ENCODE measurements at regions not wholly inside any gene's neighbourhood (a gene's known extent, or its start where the extent isn't known, plus 50 kb on each side); places are given as distances from the start of the nearest gene placed in this dataset.

DNA sequence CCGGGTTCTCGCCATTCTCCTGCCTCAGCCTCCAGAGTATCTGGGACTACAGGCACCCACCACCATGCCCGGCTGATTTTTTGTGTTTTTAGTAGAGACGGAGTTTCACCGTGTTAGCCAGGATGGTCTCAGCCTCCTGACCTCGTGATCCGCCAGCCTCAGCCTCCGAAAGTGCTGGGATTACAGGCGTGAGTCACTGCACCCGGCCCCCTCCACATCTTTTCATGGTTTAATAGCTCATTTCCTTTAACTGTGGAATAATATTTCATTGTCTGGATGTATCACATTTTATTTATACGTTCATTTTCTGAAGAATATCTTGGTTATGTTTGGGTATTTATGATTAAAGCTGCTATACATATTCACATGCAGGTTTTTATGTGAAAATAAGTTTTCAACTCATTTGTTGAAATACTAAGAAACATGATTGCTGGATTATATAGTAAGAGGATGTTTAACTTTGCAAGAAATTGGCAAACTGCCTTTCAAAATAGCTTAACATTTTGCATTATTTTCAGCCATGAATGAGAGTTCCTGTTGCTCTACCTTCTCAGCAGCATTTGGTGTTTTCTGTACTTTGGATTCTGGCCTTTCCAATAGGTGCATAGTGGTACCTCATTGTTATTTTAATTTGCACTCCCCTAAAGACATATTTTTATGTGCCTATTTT, 591.9 kb downstream of the TECRL start:
- no peak for DNase-seq (ENCODE audit: low read depth in 4 of 4, low spot score in 3 of 4)

DNA sequence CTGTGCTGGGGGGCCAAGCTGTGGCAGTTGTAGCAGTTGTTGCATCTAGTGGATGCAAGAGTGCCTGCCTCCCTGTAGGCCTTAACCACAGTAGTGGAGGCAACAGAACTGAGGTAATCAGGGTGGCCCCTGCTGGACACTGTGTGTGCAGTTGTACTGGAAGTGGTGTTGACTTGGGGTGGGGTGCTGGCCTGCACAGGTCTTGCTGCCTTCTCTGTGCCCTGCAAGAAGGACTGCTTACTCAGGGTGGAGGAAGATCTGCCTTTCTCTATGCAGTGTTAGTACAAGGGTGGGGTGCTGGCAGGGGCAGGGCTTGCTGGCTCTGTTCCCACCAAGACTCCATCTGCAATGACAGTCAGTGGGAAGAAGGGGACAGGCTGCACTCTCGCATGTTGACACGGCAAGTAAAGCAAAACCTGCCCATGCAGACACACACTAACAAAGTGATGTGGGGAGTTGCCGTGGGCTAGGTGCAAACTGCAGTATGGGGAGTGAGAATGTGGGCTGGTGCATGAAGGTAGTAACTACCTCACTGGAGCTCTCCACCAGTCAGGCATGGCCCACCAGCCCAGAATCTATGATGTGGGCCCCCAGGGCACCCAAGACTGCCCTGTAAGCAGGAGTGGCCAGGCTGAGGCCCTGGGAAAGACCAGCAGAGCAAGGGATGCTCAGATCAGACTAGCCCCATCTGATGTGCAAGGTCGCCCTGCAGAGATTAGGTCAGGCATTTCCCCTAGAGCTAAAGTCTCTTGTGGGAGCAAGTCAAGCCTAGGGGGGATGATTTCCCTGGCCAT, 594.9 kb downstream of the TECRL start:
- DNase-seq (ENCODE audit: low read depth in 4 of 4, low spot score in 3 of 4), result no peak

DNA sequence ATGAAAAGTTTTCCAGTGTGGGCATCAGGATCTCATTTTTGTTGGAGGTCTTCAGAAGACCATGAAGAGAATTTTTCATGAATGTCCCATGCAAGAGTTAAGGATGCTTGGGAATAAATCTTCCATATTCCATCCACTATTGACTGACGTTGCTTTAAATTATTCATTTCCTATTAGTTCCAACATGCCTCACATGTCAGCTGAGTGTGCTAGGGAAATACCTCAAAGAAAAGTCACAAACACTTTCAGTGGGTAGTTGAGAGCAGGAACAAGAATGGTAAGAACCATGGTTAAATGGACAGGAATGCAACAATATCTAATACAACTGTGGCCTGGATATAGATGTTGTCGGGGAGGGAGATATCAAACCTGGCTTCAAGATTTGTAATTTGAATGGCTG, 610.1 kb downstream of the TECRL start:
- no peak for DNase-seq (ENCODE audit: low read depth in 4 of 4, low spot score in 3 of 4)

DNA sequence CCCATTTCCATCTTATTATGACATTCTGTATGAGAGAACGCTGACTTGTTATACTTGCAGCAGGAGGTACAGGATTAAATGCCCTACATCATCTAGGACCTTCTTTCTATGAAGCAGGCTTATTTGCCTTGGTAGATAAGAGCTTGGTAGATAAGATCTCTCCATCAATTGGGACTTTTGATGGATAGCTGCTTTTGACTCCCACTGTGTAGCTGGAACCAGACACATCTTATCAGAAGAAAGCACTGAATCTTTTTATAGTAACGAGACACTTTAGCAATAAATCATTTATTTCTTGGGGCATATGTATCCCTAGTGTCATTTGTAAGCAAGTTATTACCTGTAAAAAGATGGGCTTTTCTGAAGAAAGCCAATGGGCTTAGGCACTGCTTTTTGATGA, 613.9 kb downstream of the TECRL start:
- DNase-seq (ENCODE audit: low read depth in 4 of 4, low spot score in 3 of 4), result no peak

DNA sequence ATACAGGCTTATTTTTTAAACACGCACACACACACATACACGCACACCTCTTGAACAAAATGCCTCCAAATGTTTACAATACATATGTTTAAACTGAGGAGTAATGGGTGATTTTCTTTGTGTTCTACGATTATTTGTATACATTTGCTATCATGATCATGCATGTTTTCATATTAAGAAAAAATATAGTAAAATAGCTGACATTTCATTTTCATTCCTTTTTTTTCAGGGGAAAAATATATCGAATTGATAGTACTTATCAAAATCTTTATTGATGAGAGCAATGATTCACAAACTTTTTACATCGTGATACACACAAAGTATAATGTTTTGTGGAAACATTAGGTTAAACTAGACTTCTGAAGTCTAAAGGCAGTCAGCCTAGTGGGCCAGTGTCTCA, 618.9 kb downstream of the TECRL start:
- no peak for DNase-seq (ENCODE audit: low read depth in 4 of 4, low spot score in 3 of 4)

DNA sequence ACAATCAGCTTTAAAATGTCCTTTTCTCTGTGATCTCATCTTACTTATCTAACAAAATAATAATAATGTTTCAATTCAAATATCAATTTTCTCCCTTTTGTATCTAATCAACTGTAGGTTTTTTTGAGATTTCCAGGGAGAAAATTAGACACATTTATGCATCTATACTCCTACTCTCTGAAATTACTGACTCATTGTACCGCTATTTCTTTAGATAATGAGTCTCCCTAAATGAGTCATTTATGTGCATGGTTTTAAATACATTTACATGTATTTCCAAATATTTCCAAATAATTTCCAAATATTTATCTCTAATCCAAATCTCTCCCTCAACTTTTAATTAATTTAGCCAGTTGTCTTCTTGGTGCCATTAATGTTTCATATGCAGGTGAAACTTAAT, 621.0 kb downstream of the TECRL start:
- no peak for DNase-seq (ENCODE audit: low read depth in 4 of 4, low spot score in 3 of 4)

DNA sequence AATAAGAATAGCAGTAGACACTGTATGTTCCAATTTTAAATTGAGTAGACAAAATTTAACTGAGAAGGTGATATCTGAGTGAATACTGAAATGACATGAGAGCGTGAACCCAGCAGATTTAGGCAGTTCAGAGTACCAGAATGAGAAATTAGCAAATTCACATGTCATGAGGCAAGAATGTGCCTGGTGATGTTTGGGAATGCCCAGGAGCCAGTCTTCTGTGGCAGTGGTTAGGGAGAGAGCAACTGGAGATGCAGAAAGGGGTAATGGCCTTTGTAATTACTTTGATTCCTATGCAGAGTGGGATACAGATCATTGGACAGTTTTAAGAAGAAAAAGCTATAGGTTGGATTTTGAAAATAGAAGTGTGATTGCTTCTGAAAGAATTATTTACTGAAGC, 621.9 kb downstream of the TECRL start:
- DNase-seq (ENCODE audit: low read depth in 4 of 4, low spot score in 3 of 4), result no peak

DNA sequence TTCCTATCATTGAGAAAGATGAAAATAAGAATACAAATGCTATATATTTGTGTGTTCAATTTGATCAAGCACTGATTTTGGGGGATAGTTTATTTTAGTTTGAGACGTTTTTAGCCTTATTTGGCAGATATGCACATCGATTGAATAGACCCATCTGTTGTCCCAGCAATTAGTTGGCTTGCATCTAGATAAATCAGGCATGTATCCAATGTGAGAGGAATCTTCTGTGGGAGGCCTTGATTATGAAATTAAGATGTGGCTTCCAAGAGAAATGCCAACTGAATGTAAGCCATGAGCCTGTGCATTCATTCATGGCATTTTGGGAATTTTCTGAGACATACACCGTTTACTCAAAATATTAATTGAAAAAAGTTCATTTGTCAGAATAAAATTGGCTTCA, 623.1 kb downstream of the TECRL start:
- DNase-seq (ENCODE audit: low read depth in 4 of 4, low spot score in 3 of 4), result no peak

DNA sequence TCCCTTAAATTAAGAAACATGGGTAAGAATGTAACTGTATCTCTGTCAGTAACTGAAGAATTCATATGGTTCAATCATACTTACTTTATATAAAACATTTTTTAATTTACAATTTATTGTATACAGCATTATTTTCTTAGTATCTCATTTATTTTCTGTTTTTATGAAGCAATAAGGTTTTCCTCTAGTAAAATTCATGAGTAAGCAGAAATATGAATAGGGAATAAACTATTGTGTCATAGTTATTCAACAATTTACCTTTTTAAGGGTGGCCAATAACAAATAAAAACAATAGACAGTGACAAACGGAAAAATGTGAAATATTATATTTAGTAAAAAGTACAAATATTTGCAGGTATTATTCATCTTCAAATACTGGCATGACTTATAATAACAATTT, 624.4 kb downstream of the TECRL start:
- no peak for DNase-seq (ENCODE audit: low read depth in 4 of 4, low spot score in 3 of 4)

DNA sequence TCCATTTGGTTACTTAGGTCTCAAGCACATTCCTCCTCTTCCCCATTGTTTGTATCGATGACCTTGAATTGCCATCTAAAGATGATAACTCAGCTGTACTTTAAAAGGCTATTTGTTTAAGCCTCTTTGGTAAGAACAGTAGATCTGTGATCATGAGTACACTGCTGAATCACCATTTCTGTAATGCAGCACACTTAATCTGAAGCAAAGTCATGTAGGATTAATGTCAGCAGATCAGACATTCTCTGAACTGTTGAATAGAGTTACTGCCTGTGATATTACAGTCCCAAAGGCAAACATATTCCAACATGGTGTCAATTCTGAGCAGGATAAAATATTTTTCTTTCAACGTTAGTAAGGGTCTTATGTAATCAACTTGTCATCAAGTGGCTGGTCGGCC, 631.6 kb downstream of the TECRL start:
- no peak for DNase-seq (ENCODE audit: low read depth in 4 of 4, low spot score in 3 of 4)

DNA sequence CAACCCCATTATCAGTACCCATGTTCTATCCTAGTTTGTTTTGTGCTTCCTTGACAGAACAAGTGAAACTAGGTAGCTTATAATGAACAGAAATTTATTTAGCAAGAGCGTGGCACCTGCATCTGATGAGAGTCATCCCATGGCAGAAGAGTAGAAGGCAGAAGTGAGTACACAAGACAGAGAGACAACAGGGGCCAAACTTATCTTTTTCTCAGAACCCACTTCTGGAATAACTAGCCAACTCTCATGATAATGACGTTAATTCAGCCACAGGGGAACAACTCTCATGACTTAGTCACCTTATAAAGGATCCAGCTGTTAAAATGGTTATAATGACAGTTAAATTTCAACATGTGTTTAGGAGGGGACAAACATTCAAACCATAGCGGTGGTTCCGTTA, 644.9 kb downstream of the TECRL start:
- no peak for DNase-seq (ENCODE audit: low read depth in 4 of 4, low spot score in 3 of 4)

DNA sequence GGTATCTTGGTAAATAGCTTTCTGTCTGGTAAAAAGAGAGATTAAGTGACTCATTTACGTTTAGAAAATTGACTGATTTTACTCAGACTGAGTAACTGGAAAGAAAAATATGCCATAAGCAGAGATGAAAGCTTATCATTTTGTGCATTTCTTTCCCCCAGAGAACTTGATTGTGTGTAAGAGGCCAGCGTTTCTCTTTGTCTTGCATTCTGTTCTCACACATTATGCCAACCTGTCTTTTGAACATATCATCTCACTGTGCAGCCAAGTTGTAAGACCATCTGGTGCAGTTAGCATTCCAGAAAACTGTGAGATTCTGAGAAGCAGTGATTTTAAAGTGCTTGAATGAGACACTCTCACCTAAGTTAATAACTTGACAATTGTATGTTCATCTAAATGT, 651.3 kb downstream of the TECRL start:
- no peak for DNase-seq (ENCODE audit: low read depth in 4 of 4, low spot score in 3 of 4)

DNA sequence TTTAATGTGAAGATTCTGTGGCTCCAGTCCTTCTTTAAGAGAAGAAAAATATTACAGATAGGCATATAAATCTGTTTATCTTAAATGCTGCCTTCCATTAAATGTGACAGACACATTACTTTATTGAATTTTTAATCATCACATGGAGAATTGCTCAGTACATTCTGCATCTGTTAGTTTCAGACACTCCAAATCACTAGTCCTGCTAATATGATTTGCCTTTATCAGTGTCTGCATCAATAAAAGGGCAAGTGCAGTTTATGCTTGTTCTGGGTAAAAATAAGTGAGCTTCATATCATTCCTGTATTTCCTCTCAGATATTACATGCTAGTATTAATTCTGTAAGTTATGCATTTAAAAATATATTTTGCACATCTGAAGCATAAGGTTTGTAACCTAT, 666.4 kb downstream of the TECRL start:
- no peak for DNase-seq (ENCODE audit: low read depth in 4 of 4, low spot score in 3 of 4)

DNA sequence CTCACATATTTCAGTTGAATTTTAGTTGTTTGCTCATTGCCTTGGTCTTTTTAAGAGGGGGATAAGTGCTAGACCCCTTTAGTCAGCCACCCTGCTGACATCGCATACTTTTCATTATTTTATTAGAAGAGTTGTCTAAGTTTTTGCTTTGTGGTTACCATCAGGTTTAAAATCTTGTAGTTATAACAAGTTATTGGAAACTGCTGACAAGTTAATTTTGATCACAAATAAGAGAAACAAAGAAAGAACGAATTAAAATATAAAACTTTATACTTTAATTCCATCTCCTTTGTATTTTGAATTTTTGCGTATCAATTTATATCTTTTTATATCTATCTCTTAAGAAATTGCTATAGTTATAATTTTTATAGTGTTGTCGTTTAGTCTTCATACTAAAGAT, 679.7 kb downstream of the TECRL start:
- no peak for DNase-seq (ENCODE audit: low read depth in 4 of 4, low spot score in 3 of 4)

DNA sequence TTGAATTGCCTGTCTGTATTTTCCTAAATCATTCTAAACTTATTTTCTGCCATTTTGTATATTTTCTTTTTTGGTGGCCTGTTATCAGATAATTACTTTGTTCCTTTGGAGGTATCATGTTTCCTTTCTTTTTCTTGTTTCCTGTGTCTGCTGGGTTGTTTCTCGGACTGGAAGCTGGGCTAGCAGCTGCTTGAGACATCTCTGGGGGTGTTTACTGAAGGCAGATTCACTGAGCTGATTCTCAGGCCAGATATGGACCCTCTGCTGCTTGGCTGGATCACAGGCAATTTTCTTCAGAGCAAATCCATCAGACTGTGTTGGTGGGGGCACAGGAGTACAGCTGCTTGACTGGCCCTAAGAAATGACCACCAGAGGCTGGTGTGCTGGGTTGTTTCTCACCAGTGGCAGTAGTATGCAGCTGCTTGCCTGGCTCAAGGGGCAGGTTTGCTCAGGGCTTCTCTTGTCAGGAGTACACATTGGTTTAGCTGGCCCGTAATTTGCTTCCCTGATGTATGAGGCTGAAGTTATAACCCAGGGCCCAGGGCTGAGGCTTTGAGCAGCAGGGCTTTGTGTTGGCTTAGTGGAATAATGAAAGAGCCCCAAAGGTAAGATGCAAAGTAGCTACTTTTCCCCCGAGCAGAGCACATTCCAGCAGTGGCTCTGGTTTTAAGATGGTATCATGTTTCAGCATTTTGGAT, 680.6 kb downstream of the TECRL start:
- no peak for DNase-seq (ENCODE audit: low read depth in 4 of 4, low spot score in 3 of 4)

DNA sequence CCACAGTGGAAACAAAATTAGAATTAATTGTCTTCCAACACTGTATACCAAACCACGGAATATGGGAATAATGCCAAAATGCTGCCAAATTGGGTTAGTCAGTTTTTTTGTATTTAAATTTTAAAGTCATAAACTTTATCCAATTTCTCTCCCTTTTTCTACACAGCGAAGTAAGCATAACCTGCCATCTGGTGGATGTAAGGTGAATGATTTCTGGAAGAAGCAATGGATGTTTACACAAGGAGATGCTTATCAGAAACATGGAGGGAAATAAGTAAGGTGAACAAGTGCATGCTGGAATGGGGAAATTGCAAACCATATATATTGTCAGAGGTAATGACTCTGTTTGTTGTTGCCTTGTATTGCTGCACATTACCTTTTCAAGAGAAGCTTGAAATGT, 691.9 kb downstream of the TECRL start:
- peak; percentile 4 to 22 (median 14) for DNase-seq (ENCODE audit: low read depth in 4 of 4, low spot score in 3 of 4)

DNA sequence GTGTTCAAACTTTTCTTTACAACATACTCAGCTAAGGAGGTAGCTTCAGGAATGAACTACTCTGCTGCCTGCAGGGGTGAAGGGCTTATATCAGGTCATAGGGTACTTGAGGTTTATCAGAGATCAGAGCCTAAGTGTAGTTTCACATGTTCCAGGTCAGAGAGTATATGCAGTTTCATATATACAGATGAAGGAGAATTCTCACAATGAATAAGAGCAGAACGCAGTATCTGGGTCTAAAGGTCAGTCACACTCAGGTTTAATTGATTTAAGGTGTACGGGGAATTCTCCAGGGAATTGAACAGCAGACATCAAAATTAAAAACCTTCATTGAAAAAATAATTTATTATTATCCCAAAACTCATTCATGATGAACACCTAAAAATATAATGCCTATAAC, 700.6 kb downstream of the TECRL start:
- DNase-seq (ENCODE audit: low read depth in 4 of 4, low spot score in 3 of 4), result no peak

DNA sequence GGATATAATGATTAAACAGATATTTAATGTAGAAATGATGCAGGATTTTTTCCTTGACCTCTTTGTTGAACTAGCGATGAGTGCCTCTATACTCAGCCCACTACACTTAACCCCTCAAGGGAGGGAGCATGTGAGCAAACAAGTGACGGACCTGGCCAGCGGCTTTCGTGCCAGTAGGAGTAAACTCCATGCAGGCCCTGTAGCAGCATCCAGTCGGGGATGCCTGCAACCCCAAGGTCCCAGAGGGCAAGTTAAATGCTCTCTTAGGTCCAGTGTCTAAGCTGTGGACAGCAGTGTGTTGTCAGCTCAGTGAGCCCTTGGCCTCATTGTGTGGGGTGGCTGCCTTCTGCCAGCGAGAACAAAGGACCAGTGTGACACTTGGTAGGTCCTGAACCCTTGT, 708.7 kb downstream of the TECRL start:
- no peak for DNase-seq (ENCODE audit: low read depth in 4 of 4, low spot score in 3 of 4)

DNA sequence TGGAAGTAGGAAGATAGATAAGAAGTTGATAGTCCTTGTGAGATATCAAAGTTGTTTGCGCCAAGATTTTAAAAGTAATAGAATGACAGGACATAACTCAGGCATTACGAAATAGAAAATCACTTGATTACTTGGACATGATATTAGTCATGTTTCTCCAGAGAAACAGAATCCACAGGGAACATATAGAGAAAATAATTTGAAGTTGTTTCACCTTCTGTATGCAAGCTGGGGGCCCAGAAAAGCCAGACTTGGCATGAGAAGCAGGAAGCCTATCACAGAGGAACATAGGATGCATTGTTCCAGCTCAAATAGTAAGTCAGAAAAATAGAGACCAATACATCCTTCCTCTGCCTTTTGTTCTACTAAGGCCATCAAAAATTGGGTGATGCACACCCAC, 715.9 kb downstream of the TECRL start:
- no peak for DNase-seq (ENCODE audit: low read depth in 4 of 4, low spot score in 3 of 4)

DNA sequence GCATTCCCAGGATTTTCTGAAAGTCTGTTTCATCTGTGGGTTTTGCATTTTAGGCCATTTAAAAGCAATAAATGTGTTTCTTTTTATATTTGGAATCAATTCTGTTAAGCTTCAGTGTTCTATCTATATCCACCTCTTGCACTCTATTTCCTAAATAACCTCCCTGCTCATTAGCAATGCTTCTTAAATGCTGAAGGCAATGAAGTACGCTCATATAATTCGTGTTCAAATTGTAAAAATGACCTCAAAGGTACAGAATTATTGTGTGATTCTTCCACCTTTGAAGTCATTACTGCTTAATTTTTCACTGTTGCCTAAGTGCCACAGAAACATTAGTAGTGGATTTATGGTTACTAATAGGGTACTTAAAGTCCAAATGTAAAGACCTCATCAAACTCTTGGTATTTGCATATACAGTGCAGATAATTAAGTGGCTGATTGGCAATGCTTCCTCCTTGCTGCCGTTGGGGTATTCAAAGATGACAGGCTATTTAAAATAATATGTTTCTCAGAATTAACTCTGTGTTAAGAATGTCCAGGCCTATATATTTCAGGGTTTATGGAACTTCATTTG, 730.8 kb downstream of the TECRL start:
- DNase-seq (ENCODE audit: low read depth in 4 of 4, low spot score in 3 of 4), result no peak

DNA sequence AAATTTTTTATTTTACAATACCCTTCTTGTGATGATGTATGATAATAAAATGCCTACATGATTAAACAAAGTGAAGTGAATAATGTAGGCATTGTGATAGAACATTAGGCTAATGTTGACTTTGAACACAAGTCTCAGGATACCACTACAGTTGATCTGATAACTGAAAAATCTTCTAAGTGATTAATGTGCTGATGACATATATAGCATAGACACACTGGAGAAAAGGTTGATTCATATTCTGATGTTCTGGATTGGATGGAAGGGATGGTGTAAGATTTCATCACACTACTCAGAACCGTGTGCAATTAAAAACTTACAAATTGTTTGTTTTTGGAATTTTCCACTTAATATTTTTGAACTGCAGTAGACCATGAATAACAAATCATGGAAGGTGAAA, 738.5 kb downstream of the TECRL start:
- no peak for DNase-seq (ENCODE audit: low read depth in 4 of 4, low spot score in 3 of 4)

DNA sequence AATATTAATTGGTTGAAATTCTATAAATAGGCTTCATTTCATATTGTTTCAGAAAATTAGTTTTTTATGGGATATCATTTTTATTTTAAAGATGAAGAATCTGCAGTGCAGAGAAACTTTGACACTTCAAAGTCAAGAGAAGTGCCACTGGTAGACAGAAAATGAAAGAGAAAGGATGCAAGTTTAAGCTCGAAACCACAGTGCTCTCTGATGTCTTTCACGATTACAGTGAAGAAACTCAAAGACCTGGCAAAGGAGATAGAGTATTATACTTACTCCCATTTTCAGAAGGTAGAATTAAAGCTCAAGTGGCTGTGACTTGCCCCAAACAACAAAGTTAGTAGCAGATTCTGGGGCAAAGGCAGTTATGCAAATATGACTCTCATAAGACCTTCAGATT, 745.4 kb downstream of the TECRL start:
- DNase-seq (ENCODE audit: low read depth in 4 of 4, low spot score in 3 of 4), result no peak

Measured in left renal pelvis (tissue), 4 donors.